Caco-2 (cell line): ENCODE measurements at regions not wholly inside any gene's neighbourhood (a gene's known extent, or its start where the extent isn't known, plus 50 kb on each side); places are given as distances from the start of the nearest gene placed in this dataset.

Source experiments
- BruUV-seq: library from RNA; stranded (reverse); fragments of 400-500 nt; replicated peaks from 2 replicates; lab custom pipeline; 2021; lab: Mats Ljungman, UMichigan
- CTCF ChIA-PET: fragments of 300-600 bp; sonication (Branson Sonifier 250); formaldehyde crosslinking; loops from one replicate; lab custom pipeline; 2022; ENCODE audit warnings: antibody characterized with exemption; lab: Charles Lee
- POLR2A ChIA-PET: fragments of 300-600 bp; sonication (Branson Sonifier 250); formaldehyde crosslinking; loops from one replicate; lab custom pipeline; 2022; ENCODE audit warnings: antibody characterized with exemption; lab: Charles Lee
- DNase-seq, 2 experiments: peaks; one replicate each; pipeline versions ENCODE4 v3.0.0 to v3.0.0-alpha.2; 2020 to 2022
- H3K27me3 ChIP-seq: replicated peaks from 2 replicates; pipeline ENCODE4 v1.6.0; 2011; ENCODE audit warnings: low read length; ENCODE audit not compliant: control insufficient read depth, insufficient read depth
- H3K36me3 ChIP-seq: 2 replicates; pipeline ENCODE4 v1.5.1; 2011; ENCODE audit warnings: low read length; ENCODE audit not compliant: control insufficient read depth, insufficient read depth
- H3K4me1 ChIP-seq: fragments of 250-450 bp; sonication (Bioruptor Pico); 2 replicates; pipeline ENCODE4 v1.5.1; 2020; ENCODE audit warnings: mild to moderate bottlenecking
- H3K4me3 ChIP-seq: 2 replicates; pipeline ENCODE4 v1.5.1; 2011; ENCODE audit warnings: low read depth, mild to moderate bottlenecking, control low read depth, low read length
- H3K9me3 ChIP-seq: fragments of 250-450 bp; sonication (Bioruptor Pico); 2 replicates; pipeline ENCODE4 v1.5.1; 2020; ENCODE audit warnings: mild to moderate bottlenecking, moderate library complexity
- H3K27ac Mint-ChIP-seq: one replicate; pipeline ENCODE4 v1.8.0; 2022; ENCODE audit warnings: mixed read lengths; ENCODE audit not compliant: unreplicated experiment
- H3K27me3 Mint-ChIP-seq: one replicate; pipeline ENCODE4 v1.8.0; 2022; ENCODE audit warnings: mixed read lengths; ENCODE audit not compliant: insufficient read depth, unreplicated experiment
- H3K36me3 Mint-ChIP-seq: one replicate; pipeline ENCODE4 v1.8.0; 2022; ENCODE audit warnings: mild to moderate bottlenecking, mixed read lengths; ENCODE audit not compliant: insufficient read depth, unreplicated experiment
- H3K4me1 Mint-ChIP-seq: one replicate; pipeline ENCODE4 v1.8.0; 2022; ENCODE audit warnings: low read depth, mixed read lengths; ENCODE audit not compliant: unreplicated experiment
- H3K4me3 Mint-ChIP-seq: one replicate; pipeline ENCODE4 v1.8.0; 2022; ENCODE audit warnings: mild to moderate bottlenecking, moderate library complexity, mixed read lengths; ENCODE audit not compliant: unreplicated experiment
- H3K9me3 Mint-ChIP-seq: one replicate; pipeline ENCODE4 v1.8.0; 2022; ENCODE audit warnings: mixed read lengths; ENCODE audit not compliant: unreplicated experiment
- CTCF ChIP-seq, 2 experiments: fragments of 200-600 bp in 1 of 2; IDR thresholded peaks; 1 replicate in 1 of 2; 2 replicates in 1 of 2; pipeline versions ENCODE4 v1.5.1 to v1.8.0; 2011 to 2022; ENCODE audit warnings: antibody characterized with exemption in 1 of 2, control low read depth in 1 of 2, inconsistent platforms in 1 of 2, low read depth in 1 of 2, low read length in 1 of 2, mild to moderate bottlenecking in 1 of 2, moderate library complexity in 1 of 2; ENCODE audit not compliant: insufficient read depth in 1 of 2, severe bottlenecking in 1 of 2, unreplicated experiment in 1 of 2
- intact Hi-C: fragments of 100-400 bp; cut with micrococcal nuclease; formaldehyde crosslinking; loops from one replicate; pipeline ENCODE4 v1.10.0; 2022; ENCODE audit not compliant: unreplicated experiment

GRCh38 chr4:137659431-137659830, 127.1 kb upstream of the PCDH18 start:
- H3K27me3 ChIP-seq = no peaks in the 10 kb centered on the region
- H3K4me1 Mint-ChIP-seq = no peaks in the 10 kb centered on the region
- H3K4me3 ChIP-seq = no peak overlapping the region
- intact Hi-C loops = no loop called here
- H3K4me1 ChIP-seq = peaks cover 7% of the 10 kb centered on the region; the same call in 1 of the 2 replicates
- POLR2A ChIA-PET = no interaction called here
- H3K9me3 ChIP-seq = no peaks in the 10 kb centered on the region
- no peak for DNase-seq
- no peaks in the 10 kb centered on the region for H3K36me3 ChIP-seq
- no peak overlapping the region for H3K27ac Mint-ChIP-seq
- no TSS peak for BruUV-seq
- TF ChIP-seq CTCF (IDR thresholded peaks at IDR 0.05; ENCODE audit: insufficient read depth in 1 of 2, low read depth in 1 of 2, low read length in 1 of 2, severe bottlenecking in 1 of 2, unreplicated experiment in 1 of 2) = no peak
- no peaks in the 10 kb centered on the region for H3K36me3 Mint-ChIP-seq
- H3K9me3 Mint-ChIP-seq = no peaks in the 10 kb centered on the region
- CTCF ChIA-PET = no interaction called here
- no peak overlapping the region for H3K4me3 Mint-ChIP-seq
- no peaks in the 10 kb centered on the region for H3K27me3 Mint-ChIP-seq

DNA sequence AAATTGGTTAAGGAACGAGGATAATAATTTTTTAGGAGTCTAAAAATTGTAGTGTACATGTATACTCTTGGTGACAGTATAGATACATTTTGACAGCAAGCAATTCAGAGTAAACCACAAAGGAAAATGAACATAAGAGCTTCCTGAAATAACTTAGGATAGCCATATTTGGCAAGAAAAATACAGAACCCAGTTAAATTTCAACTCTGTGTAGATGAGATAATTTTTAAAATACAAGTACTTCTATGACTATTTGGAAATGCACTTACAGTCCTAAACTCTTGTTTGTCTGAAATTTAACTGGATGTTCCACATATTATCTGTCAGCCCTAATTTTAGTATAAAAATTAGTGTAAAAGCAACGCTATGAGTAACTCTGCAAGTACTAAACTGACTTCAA, 124.4 kb upstream of the PCDH18 start:
- no peak overlapping the region for H3K4me3 Mint-ChIP-seq
- H3K9me3 Mint-ChIP-seq = no peaks in the 10 kb centered on the region
- H3K9me3 ChIP-seq = no peaks in the 10 kb centered on the region
- ChIA-PET POLR2A (no interaction called here), CTCF (no interaction called here)
- H3K27me3 Mint-ChIP-seq = no peaks in the 10 kb centered on the region
- H3K27me3 ChIP-seq = no peaks in the 10 kb centered on the region
- H3K4me1 Mint-ChIP-seq = no peaks in the 10 kb centered on the region
- BruUV-seq = no TSS peak
- H3K36me3 ChIP-seq = no peaks in the 10 kb centered on the region
- no peak overlapping the region for H3K4me3 ChIP-seq
- no peaks in the 10 kb centered on the region for H3K36me3 Mint-ChIP-seq
- H3K4me1 ChIP-seq = no peaks in the 10 kb centered on the region
- H3K27ac Mint-ChIP-seq = no peak overlapping the region
- no peak for DNase-seq
- TF ChIP-seq CTCF (IDR thresholded peaks at IDR 0.05; ENCODE audit: insufficient read depth in 1 of 2, low read depth in 1 of 2, low read length in 1 of 2, severe bottlenecking in 1 of 2, unreplicated experiment in 1 of 2) = no peak
- intact Hi-C loops = no loop called here

DNA sequence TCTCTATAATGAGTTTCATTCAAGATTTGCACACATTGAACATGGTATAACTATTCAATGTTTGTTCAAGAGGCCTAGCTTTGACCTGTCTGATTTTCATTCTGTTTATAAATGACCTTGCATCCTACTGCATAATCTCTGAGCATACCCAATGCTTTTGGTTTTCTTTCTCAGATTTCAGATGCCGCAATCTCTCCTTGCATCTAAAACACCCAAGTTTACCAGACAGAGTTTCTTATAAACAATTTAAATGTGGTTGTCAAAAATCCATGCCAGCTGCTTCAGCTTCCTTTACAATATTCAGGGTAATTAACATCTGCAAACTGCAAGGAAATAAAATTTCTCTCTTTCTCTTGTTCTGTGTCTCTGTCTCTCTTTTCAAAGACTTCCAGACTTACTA, 123.0 kb upstream of the PCDH18 start:
- DNase-seq = no peak
- H3K9me3 Mint-ChIP-seq = no peaks in the 10 kb centered on the region
- no peaks in the 10 kb centered on the region for H3K4me1 Mint-ChIP-seq
- H3K27me3 Mint-ChIP-seq = no peaks in the 10 kb centered on the region
- CTCF ChIA-PET = no interaction called here
- BruUV-seq = no TSS peak
- no peaks in the 10 kb centered on the region for H3K36me3 Mint-ChIP-seq
- no peak for TF ChIP-seq CTCF (IDR thresholded peaks at IDR 0.05; ENCODE audit: insufficient read depth in 1 of 2, low read depth in 1 of 2, low read length in 1 of 2, severe bottlenecking in 1 of 2, unreplicated experiment in 1 of 2)
- Histone ChIP-seq H3K4me1 (no peaks in the 10 kb centered on the region), H3K4me3 (no peak overlapping the region), H3K36me3 (no peaks in the 10 kb centered on the region), H3K27me3 (no peaks in the 10 kb centered on the region), H3K9me3 (no peaks in the 10 kb centered on the region)
- intact Hi-C loops = no loop called here
- POLR2A ChIA-PET = no interaction called here
- H3K4me3 Mint-ChIP-seq = no peak overlapping the region
- H3K27ac Mint-ChIP-seq = no peak overlapping the region
